ENCODE measurements at regions not wholly inside any gene's neighbourhood (a gene's known extent, or its start where the extent isn't known, plus 50 kb on each side); places are given as distances from the start of the nearest gene placed in this dataset.

DNA sequence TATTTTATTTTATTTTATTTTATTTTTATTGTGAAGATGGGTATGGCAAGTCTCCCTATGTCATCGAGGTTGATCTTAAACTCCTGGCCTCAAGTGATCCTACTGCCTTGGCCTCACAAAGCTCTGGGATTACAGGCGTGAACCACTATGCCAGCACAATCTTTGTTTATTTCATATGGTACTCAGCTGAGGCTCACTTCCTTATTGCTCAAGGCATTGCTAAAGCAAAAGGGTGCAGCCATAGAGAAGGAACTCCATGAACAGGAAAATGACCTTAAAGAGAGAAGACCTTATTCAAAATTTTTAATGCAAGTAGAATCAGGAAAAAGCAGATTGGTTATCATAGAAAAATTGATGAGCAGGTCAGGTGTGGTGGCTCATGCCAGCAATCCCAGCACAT lies 110.6 kb upstream of the RBBP6 start:
- ChIA-PET POLR2A (no interaction called here), CTCF (no interaction called here)
- no peak for TF ChIP-seq CTCF (IDR thresholded peaks at IDR 0.05; ENCODE audit: insufficient read depth, low read depth, low read length)
- no peaks in the 10 kb centered on the region for H3K36me3 ChIP-seq (ENCODE audit: control insufficient read depth, insufficient read depth, low read length)
- H3K4me3 ChIP-seq (ENCODE audit: low read depth, low read length) = no peak overlapping the region
- H3K27me3 ChIP-seq (ENCODE audit: control insufficient read depth, insufficient read depth, low read length) = no peaks in the 10 kb centered on the region
- DNase-seq (ENCODE audit: low read depth) = no peak

DNA sequence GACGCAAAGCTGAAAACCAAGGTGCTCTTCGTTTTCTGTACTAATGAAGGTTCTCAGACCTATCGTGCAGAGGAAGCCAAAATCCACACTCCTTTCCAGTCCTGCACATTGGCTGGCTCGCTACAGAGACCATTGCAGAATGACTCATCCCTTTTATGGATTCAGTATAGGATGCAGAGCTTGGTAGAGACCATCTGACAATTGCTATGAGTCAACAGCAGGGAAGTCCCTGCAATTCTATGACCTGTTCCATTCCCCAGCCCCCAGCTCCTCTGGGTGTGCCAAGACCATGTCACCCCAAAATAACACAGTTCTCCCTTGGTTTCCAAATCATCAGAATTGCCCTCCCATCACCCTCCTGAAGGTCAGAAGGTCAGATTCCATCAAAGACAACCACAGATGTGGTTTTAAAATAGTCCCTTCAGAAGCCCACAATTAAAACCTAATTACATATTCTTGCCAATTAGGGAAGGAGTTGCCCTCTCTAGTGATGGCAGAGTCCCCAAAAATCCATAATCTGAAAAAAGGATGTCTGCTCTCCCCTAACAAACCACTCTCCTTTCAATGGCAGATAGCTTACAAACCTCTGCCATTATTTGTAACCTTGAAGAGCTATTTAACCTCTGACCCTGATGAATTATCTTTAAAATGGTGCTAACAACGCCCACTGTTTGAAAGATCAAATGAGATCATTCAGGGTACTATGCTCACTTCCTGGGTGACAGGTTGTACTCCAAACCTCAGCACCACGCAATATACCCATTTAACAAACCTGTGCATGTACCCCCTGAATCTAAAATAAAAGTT lies 108.2 kb upstream of the RBBP6 start:
- Histone ChIP-seq H3K36me3 (ENCODE audit: control insufficient read depth, insufficient read depth, low read length) (no peaks in the 10 kb centered on the region), H3K27me3 (ENCODE audit: control insufficient read depth, insufficient read depth, low read length) (no peaks in the 10 kb centered on the region), H3K4me3 (ENCODE audit: low read depth, low read length) (no peak overlapping the region)
- DNase-seq (ENCODE audit: low read depth) = no peak
- ChIA-PET CTCF (interaction anchor here (1.1 kb wide), 1 partner anchor 74 kb away, joined by 3 read pairs; no protein-coding TSS in a partner anchor), POLR2A (no interaction called here)
- TF ChIP-seq CTCF (IDR thresholded peaks at IDR 0.05; ENCODE audit: insufficient read depth, low read depth, low read length) = no peak

- Histone ChIP-seq H3K4me3 (ENCODE audit: low read depth, low read length) (no peak overlapping the region), H3K36me3 (ENCODE audit: control insufficient read depth, insufficient read depth, low read length) (no peaks in the 10 kb centered on the region), H3K27me3 (ENCODE audit: control insufficient read depth, insufficient read depth, low read length) (no peaks in the 10 kb centered on the region)
- TF ChIP-seq CTCF (IDR thresholded peaks at IDR 0.05; ENCODE audit: insufficient read depth, low read depth, low read length) = no peak
- ChIA-PET POLR2A (no interaction called here), CTCF (no interaction called here)
- no peak for DNase-seq (ENCODE audit: low read depth)
Measured at GRCh38 chr16:24433706-24434105, 105.7 kb upstream of the RBBP6 start.

- Histone ChIP-seq H3K27me3 (ENCODE audit: control insufficient read depth, insufficient read depth, low read length) (no peaks in the 10 kb centered on the region), H3K36me3 (ENCODE audit: control insufficient read depth, insufficient read depth, low read length) (no peaks in the 10 kb centered on the region), H3K4me3 (ENCODE audit: low read depth, low read length) (no peak overlapping the region)
- ChIA-PET POLR2A (no interaction called here), CTCF (no interaction called here)
- TF ChIP-seq CTCF (IDR thresholded peaks at IDR 0.05; ENCODE audit: insufficient read depth, low read depth, low read length) = no peak
- DNase-seq (ENCODE audit: low read depth) = no peak
Measured at GRCh38 chr16:24440306-24440705, 99.1 kb upstream of the RBBP6 start.

- H3K4me3 ChIP-seq (ENCODE audit: low read depth, low read length) = no peak overlapping the region
- no peak for TF ChIP-seq CTCF (IDR thresholded peaks at IDR 0.05; ENCODE audit: insufficient read depth, low read depth, low read length)
- ChIA-PET CTCF (interaction anchor here (0.6 kb wide), 1 partner anchor 422 kb away, joined by 3 read pairs; no protein-coding TSS in a partner anchor), POLR2A (no interaction called here)
- no peaks in the 10 kb centered on the region for H3K36me3 ChIP-seq (ENCODE audit: control insufficient read depth, insufficient read depth, low read length)
- H3K27me3 ChIP-seq (ENCODE audit: control insufficient read depth, insufficient read depth, low read length) = no peaks in the 10 kb centered on the region
- no peak for DNase-seq (ENCODE audit: low read depth)
Measured at GRCh38 chr16:24442631-24443030, 96.7 kb upstream of the RBBP6 start.

Measured in BJ (cell line).